NCI-H2196 treated with DMSO at 0.1 percent for 48 hours (cell line): ENCODE measurements at regions not wholly inside any gene's neighbourhood (a gene's known extent, or its start where the extent isn't known, plus 50 kb on each side); places are given as distances from the start of the nearest gene placed in this dataset.
A peak's percentile ranks its signal among the peaks of the same experiment; 100 is the strongest.

ENCODE experiments used
- DNase-seq: peaks from one replicate; lab custom pipeline; 2025; ENCODE audit not compliant: unreplicated experiment; lab: John Stamatoyannopoulos, UW

- no peak for DNase-seq
Observed at GRCh38 chr6:15996030-15996429, 132.9 kb upstream of the MYLIP start.

GRCh38 chr6:15995493-15995892 lies 133.4 kb upstream of the MYLIP start:
- DNase-seq, result no peak

GRCh38 chr6:15994814-15995459 lies 133.9 kb upstream of the MYLIP start:
- DNase-seq, result no peak

GRCh38 chr6:15993716-15994228 lies 135.1 kb upstream of the MYLIP start:
- DNase-seq, result no peak

- no peak for DNase-seq
Observed at GRCh38 chr6:15990179-15990578, 138.7 kb upstream of the MYLIP start.

GRCh38 chr6:15989397-15989796 lies 139.5 kb upstream of the MYLIP start:
- no peak for DNase-seq

GRCh38 chr6:15987569-15987968 lies 141.3 kb upstream of the MYLIP start:
- peak; percentile 13 for DNase-seq

- no peak for DNase-seq
Observed at GRCh38 chr6:15986027-15986629, 142.8 kb upstream of the MYLIP start.

GRCh38 chr6:15985379-15985959 lies 143.4 kb upstream of the MYLIP start:
- DNase-seq, result no peak

GRCh38 chr6:15981956-15982355 lies 146.9 kb upstream of the MYLIP start:
- no peak for DNase-seq

- no peak for DNase-seq
Observed at GRCh38 chr6:15980801-15981200, 148.1 kb upstream of the MYLIP start.

- no peak for DNase-seq
Observed at GRCh38 chr6:15978426-15978825, 150.5 kb upstream of the MYLIP start.

- DNase-seq, result no peak
Observed at GRCh38 chr6:15977050-15977449, 151.8 kb upstream of the MYLIP start.

GRCh38 chr6:15974817-15975216 lies 154.1 kb upstream of the MYLIP start:
- no peak for DNase-seq

- no peak for DNase-seq
Observed at GRCh38 chr6:15970517-15970916, 158.4 kb upstream of the MYLIP start.

GRCh38 chr6:15969236-15969778 lies 159.6 kb upstream of the MYLIP start:
- no peak for DNase-seq

GRCh38 chr6:15968519-15968918 lies 160.4 kb upstream of the MYLIP start:
- no peak for DNase-seq

- no peak for DNase-seq
Observed at GRCh38 chr6:15966000-15966520, 162.8 kb upstream of the MYLIP start.

- DNase-seq, result no peak
Observed at GRCh38 chr6:15962449-15962764, 166.5 kb upstream of the MYLIP start.

- no peak for DNase-seq
Observed at GRCh38 chr6:15961635-15962448, 167.0 kb upstream of the MYLIP start.
